ENCODE measurements at regions not wholly inside any gene's neighbourhood (a gene's known extent, or its start where the extent isn't known, plus 50 kb on each side); places are given as distances from the start of the nearest gene placed in this dataset.

DNA sequence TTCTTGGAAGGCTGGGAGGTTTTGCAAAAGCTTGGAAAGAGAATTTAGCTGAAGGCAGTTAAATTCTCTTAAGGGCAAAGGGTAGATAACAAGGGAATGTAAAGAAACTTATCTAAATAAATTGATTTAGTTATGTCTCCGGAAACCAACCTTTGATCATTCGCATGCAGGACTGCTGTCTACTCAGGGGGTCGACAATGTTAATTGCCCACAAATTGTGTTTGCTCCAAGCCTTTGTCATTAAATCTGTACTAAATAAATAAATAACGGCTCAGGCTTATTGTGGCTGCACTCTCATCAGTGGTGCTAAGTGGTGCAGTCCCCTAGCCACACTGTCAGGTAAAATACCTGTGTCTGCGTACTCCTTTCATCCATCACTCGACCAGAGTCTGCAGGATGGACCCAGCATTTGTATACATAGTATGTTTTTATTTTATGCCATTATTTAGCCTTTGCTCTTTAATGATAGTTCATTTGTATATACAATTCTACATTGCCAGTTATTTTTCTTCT, 497.4 kb upstream of the RASGRP1 start:
- H3K79me1 ChIP-seq (ENCODE audit: low read depth, low read length): no peaks in the 10 kb centered on the region
- no peak overlapping the region for H3K14ac ChIP-seq (ENCODE audit: insufficient read length)
- no peak overlapping the region; a peak in 1 of 8 replicates for H3K4me3 ChIP-seq (ENCODE audit: extremely low read depth in 1 of 4, insufficient read depth in 2 of 4, low read depth in 3 of 4, low read length in 4 of 4)
- H4K91ac ChIP-seq (replicated peaks; ENCODE audit: insufficient read length, low read length): no peak overlapping the region
- H3K23ac ChIP-seq (ENCODE audit: insufficient read length): no peak overlapping the region
- H3K4ac ChIP-seq (replicated peaks; ENCODE audit: insufficient read length, low read depth, low read length): no peak overlapping the region
- no peak overlapping the region for H2BK120ac ChIP-seq (replicated peaks; ENCODE audit: low read depth, low read length)
- no peaks in the 10 kb centered on the region for H4K20me1 ChIP-seq (replicated peaks in 1 of 2; ENCODE audit: control insufficient read depth in 1 of 2, insufficient read depth in 2 of 2, low read length in 2 of 2)
- no peak overlapping the region for H3K9ac ChIP-seq (replicated peaks in 1 of 4; ENCODE audit: extremely low read depth in 1 of 4, low read depth in 3 of 4, low read length in 3 of 4)
- 73% methylated on average over 6 of the region's 6 CpGs; no CpG with 5 or more reads in 1 of the 2 experiments for WGBS, 2 experiments (ENCODE audit: extremely low coverage in 1 of 2, insufficient coverage in 1 of 2, insufficient read length in 1 of 2, insufficient replicate concordance in 2 of 2, low coverage in 1 of 2, low lambda C conversion rate in 2 of 2, missing lambda C conversion rate in 1 of 2)
- FAIRE-seq (no peak), DNase-seq (ENCODE audit: low read depth in 1 of 2, low spot score in 2 of 2) (peak in 1 of 2 experiments; percentile 5)
- H3K27me3 ChIP-seq (replicated peaks in 1 of 4; ENCODE audit: control insufficient read depth in 3 of 4, extremely low read depth in 1 of 4, insufficient read depth in 3 of 4, low read length in 3 of 4): no peaks in the 10 kb centered on the region
- no peak overlapping the region for H2BK5ac ChIP-seq (ENCODE audit: low read depth, low read length)
- no peak overlapping the region for H3K4me2 ChIP-seq (ENCODE audit: insufficient read depth in 1 of 2, low read depth in 2 of 2, low read length in 2 of 2)
- ChIA-PET CTCF (ENCODE audit: partially characterized antibody) (interaction anchor here (0.6 kb wide), 1 partner anchor 23 kb away, joined by 3 read pairs; no protein-coding TSS in a partner anchor), POLR2A (ENCODE audit: partially characterized antibody) (no interaction called here)
- H3K9me3 ChIP-seq (ENCODE audit: insufficient read depth in 2 of 2, low read depth in 1 of 2, low read length in 1 of 2): no peaks in the 10 kb centered on the region
- no peaks in the 10 kb centered on the region for H3K79me2 ChIP-seq (ENCODE audit: control insufficient read depth in 1 of 2, insufficient read depth in 2 of 2, low read length in 2 of 2)
- H3K56ac ChIP-seq (replicated peaks; ENCODE audit: insufficient read length, low read depth, low read length): no peak overlapping the region
- no peak overlapping the region for H2AFZ ChIP-seq (ENCODE audit: low read length)
- peak; percentile 12 for TF ChIP-seq NANOG (IDR thresholded peaks at IDR 0.05; ENCODE audit: insufficient read depth, low read depth, low read length, poor library complexity, severe bottlenecking)
- TF ChIP-seq JUN (IDR thresholded peaks at IDR 0.05; ENCODE audit: low read depth, low read length): no peak
- no peaks in the 10 kb centered on the region for H3K36me3 ChIP-seq (ENCODE audit: control insufficient read depth in 2 of 4, insufficient read depth in 4 of 4, low read length in 3 of 4)
- H3K18ac ChIP-seq (ENCODE audit: extremely low read depth, low read length): no peak overlapping the region
- no peak overlapping the region for H4K8ac ChIP-seq (ENCODE audit: extremely low read depth, insufficient read depth, low read length)
- no peak overlapping the region for H2BK12ac ChIP-seq (ENCODE audit: low read depth, low read length)
- H2AK5ac ChIP-seq (ENCODE audit: low read depth, low read length): no peak overlapping the region
- no peak overlapping the region for H3K27ac ChIP-seq (ENCODE audit: low read depth, low read length)
- no peaks in the 10 kb centered on the region for H3K23me2 ChIP-seq (ENCODE audit: low read depth, low read length)
- H3K4me1 ChIP-seq (replicated peaks in 1 of 4; ENCODE audit: control insufficient read depth in 3 of 4, insufficient read depth in 4 of 4, low read length in 3 of 4): no peaks in the 10 kb centered on the region; a peak in 1 of 7 replicates
- H2BK20ac ChIP-seq (ENCODE audit: low read length): no peak overlapping the region
- no peak overlapping the region for H2BK15ac ChIP-seq (ENCODE audit: low read length)
- no peak overlapping the region for H4K5ac ChIP-seq (ENCODE audit: insufficient read length, low read depth, low read length)
